NB4 (cell line): ENCODE measurements at regions not wholly inside any gene's neighbourhood (a gene's known extent, or its start where the extent isn't known, plus 50 kb on each side); places are given as distances from the start of the nearest gene placed in this dataset.
A peak's percentile ranks its signal among the peaks of the same experiment; 100 is the strongest.

Source experiments
- DNase-seq: peaks from one replicate; pipeline ENCODE4 v3.0.0; 2010; ENCODE audit warnings: low read depth
- H3K4me3 ChIP-seq: one replicate; pipeline ENCODE4 v1.5.1; 2011; ENCODE audit warnings: mild to moderate bottlenecking, low read depth, low read length, moderate library complexity
- MAX ChIP-seq: IDR thresholded peaks from 2 replicates; pipeline ENCODE4 v1.6.1; 2011; ENCODE audit warnings: low read depth, low read length
- MYC ChIP-seq: IDR thresholded peaks from 2 replicates; pipeline ENCODE4 v1.6.1; 2011; ENCODE audit warnings: low read depth, low read length
- POLR2A ChIP-seq: IDR thresholded peaks from 2 replicates; pipeline ENCODE4 v1.6.1; 2011; ENCODE audit warnings: mild to moderate bottlenecking; ENCODE audit not compliant: insufficient read length; ENCODE audit errors: extremely low read depth
- TF ChIP-seq, protein P1 (sequence below): IDR thresholded peaks from one replicate; pipeline ENCODE4 v1.5.1; 2012; ENCODE audit warnings: low read depth, low read length

DNA sequence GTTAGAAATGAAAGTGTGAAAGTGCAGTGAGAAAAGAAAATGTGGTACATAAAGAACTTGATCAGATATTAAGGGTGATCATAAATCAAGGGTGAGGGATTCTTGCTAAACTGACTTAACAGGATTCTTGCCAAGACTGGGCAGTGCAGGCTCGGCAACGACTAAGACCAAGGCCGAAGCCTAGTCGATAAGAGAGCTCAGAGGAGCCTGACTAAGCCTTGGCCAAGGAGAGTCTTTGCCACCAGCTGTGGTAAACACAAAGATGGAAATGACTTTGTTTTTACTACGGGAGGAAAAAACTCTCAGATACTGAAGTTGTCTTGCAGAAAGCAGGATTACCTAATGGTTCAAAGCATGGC is 196.6 kb downstream of the LY86 start:
- DNase-seq: no peak
- no peak overlapping the region for H3K4me3 ChIP-seq
- no peak for TF ChIP-seq MYC
- TF ChIP-seq, protein P1, sequence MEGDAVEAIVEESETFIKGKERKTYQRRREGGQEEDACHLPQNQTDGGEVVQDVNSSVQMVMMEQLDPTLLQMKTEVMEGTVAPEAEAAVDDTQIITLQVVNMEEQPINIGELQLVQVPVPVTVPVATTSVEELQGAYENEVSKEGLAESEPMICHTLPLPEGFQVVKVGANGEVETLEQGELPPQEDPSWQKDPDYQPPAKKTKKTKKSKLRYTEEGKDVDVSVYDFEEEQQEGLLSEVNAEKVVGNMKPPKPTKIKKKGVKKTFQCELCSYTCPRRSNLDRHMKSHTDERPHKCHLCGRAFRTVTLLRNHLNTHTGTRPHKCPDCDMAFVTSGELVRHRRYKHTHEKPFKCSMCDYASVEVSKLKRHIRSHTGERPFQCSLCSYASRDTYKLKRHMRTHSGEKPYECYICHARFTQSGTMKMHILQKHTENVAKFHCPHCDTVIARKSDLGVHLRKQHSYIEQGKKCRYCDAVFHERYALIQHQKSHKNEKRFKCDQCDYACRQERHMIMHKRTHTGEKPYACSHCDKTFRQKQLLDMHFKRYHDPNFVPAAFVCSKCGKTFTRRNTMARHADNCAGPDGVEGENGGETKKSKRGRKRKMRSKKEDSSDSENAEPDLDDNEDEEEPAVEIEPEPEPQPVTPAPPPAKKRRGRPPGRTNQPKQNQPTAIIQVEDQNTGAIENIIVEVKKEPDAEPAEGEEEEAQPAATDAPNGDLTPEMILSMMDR: no peak
- no peak for TF ChIP-seq POLR2A
- no peak for TF ChIP-seq MAX

DNA sequence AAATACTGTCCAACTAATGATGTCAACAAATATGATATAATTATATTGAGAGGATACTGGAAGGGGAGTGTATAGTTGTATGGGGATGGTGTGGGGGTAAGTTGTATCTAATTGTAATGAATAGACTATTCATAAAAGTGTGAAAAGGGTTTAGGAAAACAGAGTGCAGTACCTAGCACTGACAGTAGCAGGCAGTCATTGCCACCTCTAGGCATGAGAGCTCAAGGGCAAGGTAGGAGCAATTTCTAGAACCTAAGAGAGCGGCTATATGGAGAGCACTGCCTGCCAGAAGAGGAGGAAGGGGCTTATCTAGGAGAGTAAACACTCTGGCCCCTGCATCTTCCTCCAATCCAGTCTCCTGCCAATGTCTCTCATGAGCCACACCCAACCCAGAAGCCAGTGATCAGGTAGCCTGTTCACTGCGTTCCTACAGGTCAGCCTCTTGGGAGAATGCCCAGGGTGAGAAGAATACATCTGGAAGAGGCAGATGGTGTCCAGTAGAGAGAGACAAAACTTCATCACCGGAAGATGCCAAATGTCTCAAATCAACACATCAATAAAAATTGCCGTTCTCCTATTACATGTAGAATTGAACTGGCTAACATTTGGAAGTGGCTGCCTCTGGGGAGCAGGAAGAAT is 200.0 kb downstream of the LY86 start:
- TF ChIP-seq, protein P1: peak; percentile 83
- TF ChIP-seq MAX: no peak
- TF ChIP-seq POLR2A: no peak
- no peak for TF ChIP-seq MYC
- peak; percentile 75 for DNase-seq
- no peak overlapping the region for H3K4me3 ChIP-seq

GRCh38 chr6:6790393-6790792 is 201.9 kb downstream of the LY86 start:
- no peak for TF ChIP-seq POLR2A
- no peak for DNase-seq
- H3K4me3 ChIP-seq: no peak overlapping the region

DNA sequence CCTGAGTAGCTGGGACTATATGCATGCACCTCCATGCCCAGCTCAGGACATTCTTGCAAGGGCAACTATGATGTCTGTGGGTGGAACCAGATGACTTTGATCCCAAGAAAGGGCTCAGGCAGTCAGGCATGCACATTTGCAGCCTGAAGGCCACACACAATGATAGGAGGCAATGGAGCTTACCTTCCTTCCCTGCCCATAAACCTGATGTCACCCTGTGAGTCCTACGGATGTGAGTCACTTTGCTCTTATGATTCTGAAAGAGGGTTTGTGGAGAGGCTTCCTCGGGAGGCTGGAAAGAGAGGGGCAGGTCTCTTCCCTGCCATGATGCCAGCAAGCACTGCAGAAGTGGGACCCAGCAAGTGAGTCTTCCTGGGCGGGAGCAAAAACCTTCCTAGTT is 202.4 kb downstream of the LY86 start:
- DNase-seq: peak; percentile 58
- TF ChIP-seq POLR2A (no peak), MAX (no peak), MYC (no peak)
- TF ChIP-seq, protein P1: no peak
- no peak overlapping the region for H3K4me3 ChIP-seq

DNA sequence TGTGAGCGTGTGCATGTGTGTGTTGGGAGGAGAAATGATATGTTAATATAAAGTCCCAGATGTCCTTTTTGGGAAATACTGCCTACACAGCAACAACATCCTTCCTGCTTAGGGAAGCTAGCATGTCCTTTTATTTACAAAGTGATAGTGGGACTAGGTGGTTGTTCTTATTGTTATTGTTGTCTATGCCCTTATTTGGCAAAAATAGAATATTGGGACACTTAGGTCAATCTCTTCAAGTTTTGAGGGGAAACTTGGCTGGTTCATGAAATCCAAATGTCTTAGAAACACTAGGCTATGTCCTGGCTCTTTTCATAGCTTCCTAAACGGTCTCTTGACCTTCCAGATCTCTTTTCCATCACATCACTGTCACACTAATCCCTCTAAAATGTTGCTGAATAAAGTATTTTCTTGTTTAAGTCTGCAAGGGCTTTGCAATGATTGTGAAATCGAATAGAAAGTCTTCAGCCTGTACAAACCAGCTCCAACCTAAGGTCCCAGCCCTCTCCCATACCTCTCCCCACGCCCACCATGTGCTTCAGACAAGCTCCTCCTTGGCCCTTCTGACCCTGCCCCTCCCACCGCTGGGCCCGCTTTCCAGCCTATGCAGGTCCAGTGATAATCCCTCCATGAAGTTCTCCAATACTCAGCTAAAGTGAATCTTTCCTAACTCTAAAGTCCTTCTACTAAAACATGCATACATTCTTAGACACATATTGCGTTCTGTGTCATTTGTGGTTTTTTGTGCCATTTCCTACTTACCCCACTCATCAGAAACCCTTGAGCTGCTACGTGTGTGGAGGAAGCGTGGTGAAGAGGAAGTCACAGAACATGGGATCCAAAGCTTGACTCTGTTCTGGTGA is 205.1 kb downstream of the LY86 start:
- DNase-seq: peak; percentile 87
- TF ChIP-seq MAX: peak; percentile 40; the same call in 1 of the 2 replicates
- TF ChIP-seq, protein P1: no peak
- no peak for TF ChIP-seq POLR2A
- peak; percentile 58 for TF ChIP-seq MYC
- no peak overlapping the region for H3K4me3 ChIP-seq

- no peak overlapping the region for H3K4me3 ChIP-seq
- TF ChIP-seq POLR2A (no peak), MAX (no peak), MYC (no peak)
- TF ChIP-seq, protein P1: no peak
- peak; percentile 57 for DNase-seq
These were observed 206.9 kb downstream of the LY86 start for GRCh38 chr6:6795393-6795792.
